ENCODE measurements at regions not wholly inside any gene's neighbourhood (a gene's known extent, or its start where the extent isn't known, plus 50 kb on each side); places are given as distances from the start of the nearest gene placed in this dataset.
"Not testable (repeated sequence)": the region's sequence is repeated elsewhere in the genome, so short reads cannot be mapped to it uniquely, and the experiment has no call there.

- DNase-seq: no peak
These were observed 488.6 kb upstream of the USP9Y start for GRCh38 chrY:12212394-12212793.

GRCh38 chrY:12215564-12216022 lies 485.4 kb upstream of the USP9Y start:
- no peak for DNase-seq

GRCh38 chrY:12230921-12231320 lies 470.1 kb upstream of the USP9Y start:
- DNase-seq: no peak

GRCh38 chrY:12236399-12236798 lies 464.6 kb upstream of the USP9Y start:
- DNase-seq: no peak

- not testable (repeated sequence) for DNase-seq
These were observed 460.7 kb upstream of the USP9Y start for GRCh38 chrY:12240326-12240725.

GRCh38 chrY:12244146-12244545 lies 456.9 kb upstream of the USP9Y start:
- DNase-seq: no peak

GRCh38 chrY:12253756-12254155 lies 447.3 kb upstream of the USP9Y start:
- no peak for DNase-seq

GRCh38 chrY:12271162-12271561 lies 429.9 kb upstream of the USP9Y start:
- no peak for DNase-seq

- no peak for DNase-seq
These were observed 415.4 kb upstream of the USP9Y start for GRCh38 chrY:12285608-12286007.

GRCh38 chrY:12288919-12289318 lies 412.1 kb upstream of the USP9Y start:
- no peak for DNase-seq

GRCh38 chrY:12289415-12289814 lies 411.6 kb upstream of the USP9Y start:
- no peak for DNase-seq

GRCh38 chrY:12292542-12292941 lies 408.5 kb upstream of the USP9Y start:
- DNase-seq: no peak

GRCh38 chrY:12296460-12296859 lies 404.6 kb upstream of the USP9Y start:
- DNase-seq: no peak

- not testable (repeated sequence) for DNase-seq
These were observed 401.2 kb upstream of the USP9Y start for GRCh38 chrY:12299796-12300195.

GRCh38 chrY:12303464-12303863 lies 397.6 kb upstream of the USP9Y start:
- DNase-seq: no peak

GRCh38 chrY:12305456-12305855 lies 395.6 kb upstream of the USP9Y start:
- no peak for DNase-seq

GRCh38 chrY:12309212-12309611 lies 391.8 kb upstream of the USP9Y start:
- DNase-seq: no peak

- DNase-seq: no peak
These were observed 390.2 kb upstream of the USP9Y start for GRCh38 chrY:12310832-12311231.

- DNase-seq: no peak
These were observed 373.3 kb upstream of the USP9Y start for GRCh38 chrY:12327751-12328150.

GRCh38 chrY:12331917-12332316 lies 369.1 kb upstream of the USP9Y start:
- not testable (repeated sequence) for DNase-seq

- DNase-seq: no peak
These were observed 357.8 kb upstream of the USP9Y start for GRCh38 chrY:12343211-12343610.

GRCh38 chrY:12348181-12348580 lies 352.9 kb upstream of the USP9Y start:
- no peak for DNase-seq

GRCh38 chrY:12357204-12357603 lies 343.8 kb upstream of the USP9Y start:
- DNase-seq: no peak

- DNase-seq: no peak
These were observed 343.4 kb upstream of the USP9Y start for GRCh38 chrY:12357655-12358054.

GRCh38 chrY:12358337-12358736 lies 342.7 kb upstream of the USP9Y start:
- DNase-seq: no peak

- peak; percentile 0 for DNase-seq
These were observed 341.2 kb upstream of the USP9Y start for GRCh38 chrY:12359867-12360266.
